DND-41 (cell line): ENCODE measurements at regions not wholly inside any gene's neighbourhood (a gene's known extent, or its start where the extent isn't known, plus 50 kb on each side); places are given as distances from the start of the nearest gene placed in this dataset.

Experiments
- EZH2 ChIP-seq: IDR thresholded peaks from 3 replicates; pipeline ENCODE4 v1.6.1; 2012; ENCODE audit warnings: borderline replicate concordance, low read depth, mild to moderate bottlenecking, moderate library complexity, low read length, inconsistent platforms; ENCODE audit not compliant: severe bottlenecking
- TF ChIP-seq, protein P1 (sequence below): IDR thresholded peaks from 2 replicates; pipeline ENCODE4 v1.5.1; 2012; ENCODE audit warnings: borderline replicate concordance, low read length, moderate library complexity, mild to moderate bottlenecking; ENCODE audit not compliant: poor library complexity, severe bottlenecking; ENCODE audit errors: extremely low read depth

DNA sequence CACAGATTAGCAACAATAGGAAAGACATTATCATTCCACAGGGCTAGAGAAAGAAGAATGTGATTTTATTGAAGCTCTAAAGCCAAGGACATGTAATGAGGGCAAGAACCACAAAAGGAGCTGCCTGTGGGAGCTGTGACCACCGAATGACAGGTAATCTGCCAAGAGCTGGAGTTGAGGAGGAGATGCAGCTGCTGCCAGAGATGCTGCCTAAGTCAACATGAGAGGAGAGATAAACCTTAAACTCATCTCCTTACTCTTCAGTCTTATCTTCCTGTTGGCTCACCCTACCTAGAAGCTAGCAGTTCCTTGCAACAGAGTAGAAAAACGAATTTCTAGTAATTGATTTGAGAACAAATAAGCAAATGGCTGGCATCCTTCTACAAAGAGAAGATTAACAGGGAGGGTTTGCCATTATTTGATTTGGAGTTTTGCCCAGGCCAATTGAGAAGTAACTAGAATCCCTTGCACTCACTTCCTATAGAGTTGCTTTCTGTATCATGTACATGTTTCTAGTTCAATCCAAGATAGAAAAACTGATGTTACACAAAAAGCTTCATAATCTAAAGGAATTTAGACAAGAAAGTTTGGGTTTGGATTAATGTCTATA lies 539.2 kb downstream of the TLE1 start:
- TF ChIP-seq, protein P1, sequence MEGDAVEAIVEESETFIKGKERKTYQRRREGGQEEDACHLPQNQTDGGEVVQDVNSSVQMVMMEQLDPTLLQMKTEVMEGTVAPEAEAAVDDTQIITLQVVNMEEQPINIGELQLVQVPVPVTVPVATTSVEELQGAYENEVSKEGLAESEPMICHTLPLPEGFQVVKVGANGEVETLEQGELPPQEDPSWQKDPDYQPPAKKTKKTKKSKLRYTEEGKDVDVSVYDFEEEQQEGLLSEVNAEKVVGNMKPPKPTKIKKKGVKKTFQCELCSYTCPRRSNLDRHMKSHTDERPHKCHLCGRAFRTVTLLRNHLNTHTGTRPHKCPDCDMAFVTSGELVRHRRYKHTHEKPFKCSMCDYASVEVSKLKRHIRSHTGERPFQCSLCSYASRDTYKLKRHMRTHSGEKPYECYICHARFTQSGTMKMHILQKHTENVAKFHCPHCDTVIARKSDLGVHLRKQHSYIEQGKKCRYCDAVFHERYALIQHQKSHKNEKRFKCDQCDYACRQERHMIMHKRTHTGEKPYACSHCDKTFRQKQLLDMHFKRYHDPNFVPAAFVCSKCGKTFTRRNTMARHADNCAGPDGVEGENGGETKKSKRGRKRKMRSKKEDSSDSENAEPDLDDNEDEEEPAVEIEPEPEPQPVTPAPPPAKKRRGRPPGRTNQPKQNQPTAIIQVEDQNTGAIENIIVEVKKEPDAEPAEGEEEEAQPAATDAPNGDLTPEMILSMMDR: no peak
- TF ChIP-seq EZH2: no peak
